ENCODE measurements at regions not wholly inside any gene's neighbourhood (a gene's known extent, or its start where the extent isn't known, plus 50 kb on each side); places are given as distances from the start of the nearest gene placed in this dataset.
"Not testable (repeated sequence)": the region's sequence is repeated elsewhere in the genome, so short reads cannot be mapped to it uniquely, and the experiment has no call there.

GRCh38 chr18:56487801-56488200, 150.6 kb downstream of the TXNL1 start:
- no peak for TF ChIP-seq CTCF (IDR thresholded peaks at IDR 0.05; ENCODE audit: poor library complexity, severe bottlenecking)
- DNase-seq (ENCODE audit: low spot score): no peak
- no peak for ATAC-seq (ENCODE audit: low read depth)

GRCh38 chr18:56483386-56483785, 155.0 kb downstream of the TXNL1 start:
- no peak overlapping the region for H3K27ac ChIP-seq (ENCODE audit: poor library complexity, severe bottlenecking)
- no peak for ATAC-seq (ENCODE audit: low read depth)
- no peaks in the 10 kb centered on the region for H3K4me1 ChIP-seq (ENCODE audit: insufficient read depth, poor library complexity, severe bottlenecking)

More at GRCh38 chr18:56487801-56488200, 150.6 kb downstream of the TXNL1 start:
- Histone ChIP-seq H3K27ac (ENCODE audit: poor library complexity, severe bottlenecking) (no peak overlapping the region), H3K4me3 (ENCODE audit: severe bottlenecking) (no peak overlapping the region), H3K36me3 (ENCODE audit: low read depth) (no peaks in the 10 kb centered on the region), H3K9me3 (ENCODE audit: severe bottlenecking) (no peaks in the 10 kb centered on the region), H3K4me1 (ENCODE audit: insufficient read depth, poor library complexity, severe bottlenecking) (no peaks in the 10 kb centered on the region), H3K27me3 (ENCODE audit: insufficient read depth, poor library complexity, severe bottlenecking) (no peaks in the 10 kb centered on the region)

GRCh38 chr18:56482813-56483212, 155.6 kb downstream of the TXNL1 start:
- H3K27ac ChIP-seq (ENCODE audit: poor library complexity, severe bottlenecking); H3K36me3 ChIP-seq (ENCODE audit: low read depth); H3K27me3 ChIP-seq (ENCODE audit: insufficient read depth, poor library complexity, severe bottlenecking); H3K4me3 ChIP-seq (ENCODE audit: severe bottlenecking); DNase-seq (ENCODE audit: low spot score); H3K4me1 ChIP-seq (ENCODE audit: insufficient read depth, poor library complexity, severe bottlenecking); H3K9me3 ChIP-seq (ENCODE audit: severe bottlenecking); ATAC-seq (ENCODE audit: low read depth): not testable (repeated sequence)

More at GRCh38 chr18:56483386-56483785, 155.0 kb downstream of the TXNL1 start:
- no peaks in the 10 kb centered on the region for H3K36me3 ChIP-seq (ENCODE audit: low read depth)
- DNase-seq (ENCODE audit: low spot score): no peak
- no peak overlapping the region for H3K4me3 ChIP-seq (ENCODE audit: severe bottlenecking)
- TF ChIP-seq CTCF (IDR thresholded peaks at IDR 0.05; ENCODE audit: poor library complexity, severe bottlenecking): no peak
- H3K9me3 ChIP-seq (ENCODE audit: severe bottlenecking): no peaks in the 10 kb centered on the region
- no peaks in the 10 kb centered on the region for H3K27me3 ChIP-seq (ENCODE audit: insufficient read depth, poor library complexity, severe bottlenecking)

GRCh38 chr18:56481751-56482150, 156.6 kb downstream of the TXNL1 start:
- ATAC-seq (ENCODE audit: low read depth): no peak
- Histone ChIP-seq H3K4me1 (ENCODE audit: insufficient read depth, poor library complexity, severe bottlenecking) (no peaks in the 10 kb centered on the region), H3K27ac (ENCODE audit: poor library complexity, severe bottlenecking) (no peak overlapping the region), H3K27me3 (ENCODE audit: insufficient read depth, poor library complexity, severe bottlenecking) (no peaks in the 10 kb centered on the region), H3K4me3 (ENCODE audit: severe bottlenecking) (no peak overlapping the region), H3K9me3 (ENCODE audit: severe bottlenecking) (no peaks in the 10 kb centered on the region), H3K36me3 (ENCODE audit: low read depth) (no peaks in the 10 kb centered on the region)
- no peak for TF ChIP-seq CTCF (IDR thresholded peaks at IDR 0.05; ENCODE audit: poor library complexity, severe bottlenecking)
- no peak for DNase-seq (ENCODE audit: low spot score)

GRCh38 chr18:56479841-56480240, 158.6 kb downstream of the TXNL1 start:
- Histone ChIP-seq H3K4me1 (ENCODE audit: insufficient read depth, poor library complexity, severe bottlenecking) (no peaks in the 10 kb centered on the region), H3K4me3 (ENCODE audit: severe bottlenecking) (no peak overlapping the region), H3K27me3 (ENCODE audit: insufficient read depth, poor library complexity, severe bottlenecking) (no peaks in the 10 kb centered on the region), H3K27ac (ENCODE audit: poor library complexity, severe bottlenecking) (no peak overlapping the region), H3K36me3 (ENCODE audit: low read depth) (no peaks in the 10 kb centered on the region), H3K9me3 (ENCODE audit: severe bottlenecking) (no peaks in the 10 kb centered on the region)
- no peak for TF ChIP-seq CTCF (IDR thresholded peaks at IDR 0.05; ENCODE audit: poor library complexity, severe bottlenecking)
- DNase-seq (ENCODE audit: low spot score) (no peak), ATAC-seq (ENCODE audit: low read depth) (no peak)
